ENCODE measurements at regions not wholly inside any gene's neighbourhood (a gene's known extent, or its start where the extent isn't known, plus 50 kb on each side); places are given as distances from the start of the nearest gene placed in this dataset.

- DNase-seq (ENCODE audit: low spot score in 2 of 2) = no peak
- no peaks in the 10 kb centered on the region for H3K4me1 ChIP-seq
- peaks cover 0 to 7% of the 10 kb centered on the region in 2 donors for H3K27me3 ChIP-seq
- no peaks in the 10 kb centered on the region for H3K36me3 ChIP-seq
- H3K27ac ChIP-seq = no peak overlapping the region
- peaks cover 17 to 33% of the 10 kb centered on the region in 2 donors for H3K9me3 ChIP-seq
- intact Hi-C loops (cut with DNase I; ENCODE audit: low total_unique reads) = no loop called here
- TF ChIP-seq CTCF (IDR thresholded peaks at IDR 0.05) (no peak), POLR2AphosphoS5 (IDR thresholded peaks at IDR 0.05) (no peak), POLR2A (IDR thresholded peaks at IDR 0.05) (no peak)
- no peak overlapping the region for H3K4me3 ChIP-seq
Observed at GRCh38 chr10:131499566-131499965, 188.0 kb upstream of the TCERG1L start.

GRCh38 chr10:131500181-131500580, 188.7 kb upstream of the TCERG1L start:
- Histone ChIP-seq H3K27ac (no peak overlapping the region), H3K4me1 (no peaks in the 10 kb centered on the region), H3K9me3 (peaks cover 19 to 38% of the 10 kb centered on the region in 2 donors), H3K27me3 (peaks cover 0 to 7% of the 10 kb centered on the region in 2 donors), H3K36me3 (no peaks in the 10 kb centered on the region), H3K4me3 (no peak overlapping the region)
- DNase-seq (ENCODE audit: low spot score in 2 of 2) = no peak
- intact Hi-C loops (cut with DNase I; ENCODE audit: low total_unique reads) = no loop called here
- TF ChIP-seq CTCF (IDR thresholded peaks at IDR 0.05) (no peak), POLR2A (IDR thresholded peaks at IDR 0.05) (no peak), POLR2AphosphoS5 (IDR thresholded peaks at IDR 0.05) (no peak)

- H3K9me3 ChIP-seq = peaks cover 19 to 38% of the 10 kb centered on the region in 2 donors
- H3K4me3 ChIP-seq = no peak overlapping the region
- H3K36me3 ChIP-seq = no peaks in the 10 kb centered on the region
- H3K27me3 ChIP-seq = peaks cover 0 to 7% of the 10 kb centered on the region in 2 donors
- intact Hi-C loops (cut with DNase I; ENCODE audit: low total_unique reads) = no loop called here
- H3K4me1 ChIP-seq = no peaks in the 10 kb centered on the region
- H3K27ac ChIP-seq = no peak overlapping the region
- no peak for DNase-seq (ENCODE audit: low spot score in 2 of 2)
- TF ChIP-seq POLR2A (IDR thresholded peaks at IDR 0.05) = no peak
Observed at GRCh38 chr10:131500892-131501291, 189.4 kb upstream of the TCERG1L start.

GRCh38 chr10:131503992-131504391, 192.5 kb upstream of the TCERG1L start:
- no peaks in the 10 kb centered on the region for H3K36me3 ChIP-seq
- H3K27me3 ChIP-seq = peaks cover 0 to 7% of the 10 kb centered on the region in 2 donors
- intact Hi-C loops (cut with DNase I; ENCODE audit: low total_unique reads) = no loop called here
- H3K4me1 ChIP-seq = no peaks in the 10 kb centered on the region
- H3K9me3 ChIP-seq = peaks cover 19 to 38% of the 10 kb centered on the region in 2 donors
- TF ChIP-seq CTCF (IDR thresholded peaks at IDR 0.05) (no peak), POLR2A (IDR thresholded peaks at IDR 0.05) (no peak), POLR2AphosphoS5 (IDR thresholded peaks at IDR 0.05) (no peak)
- H3K27ac ChIP-seq = no peak overlapping the region
- no peak for DNase-seq (ENCODE audit: low spot score in 2 of 2)
- no peak overlapping the region for H3K4me3 ChIP-seq

- H3K4me1 ChIP-seq = no peaks in the 10 kb centered on the region
- no peak overlapping the region for H3K27ac ChIP-seq
- no peaks in the 10 kb centered on the region for H3K36me3 ChIP-seq
- no peak for DNase-seq (ENCODE audit: low spot score in 2 of 2)
- H3K27me3 ChIP-seq = peaks cover 0 to 27% of the 10 kb centered on the region in 2 donors
- peaks cover 4 to 12% of the 10 kb centered on the region in 2 donors for H3K9me3 ChIP-seq
- intact Hi-C loops (cut with DNase I; ENCODE audit: low total_unique reads) = no loop called here
- H3K4me3 ChIP-seq = no peak overlapping the region
- TF ChIP-seq CTCF (IDR thresholded peaks at IDR 0.05) (no peak), POLR2A (IDR thresholded peaks at IDR 0.05) (no peak), POLR2AphosphoS5 (IDR thresholded peaks at IDR 0.05) (no peak)
Observed at GRCh38 chr10:131511391-131511790, 199.9 kb upstream of the TCERG1L start.

- no peak overlapping the region for H3K27ac ChIP-seq
- H3K36me3 ChIP-seq = no peaks in the 10 kb centered on the region
- no peak for TF ChIP-seq CTCF (IDR thresholded peaks at IDR 0.05)
- no peak for TF ChIP-seq POLR2AphosphoS5 (IDR thresholded peaks at IDR 0.05)
- intact Hi-C loops (cut with DNase I; ENCODE audit: low total_unique reads) = no loop called here
- no peak overlapping the region for H3K4me3 ChIP-seq
- peaks cover 0 to 41% of the 10 kb centered on the region in 2 donors for H3K27me3 ChIP-seq
- no peak for DNase-seq (ENCODE audit: low spot score in 2 of 2)
- peaks cover 4 to 12% of the 10 kb centered on the region in 2 donors for H3K9me3 ChIP-seq
- no peaks in the 10 kb centered on the region for H3K4me1 ChIP-seq
Observed at GRCh38 chr10:131512852-131513251, 201.3 kb upstream of the TCERG1L start.
